KMS-11 (cell line): ENCODE measurements at regions not wholly inside any gene's neighbourhood (a gene's known extent, or its start where the extent isn't known, plus 50 kb on each side); places are given as distances from the start of the nearest gene placed in this dataset.

Source experiments
- H2AFZ ChIP-seq: fragments of 200-600 bp; sonication (generic); 2 replicates; pipeline ENCODE4 v1.6.1; 2016; ENCODE audit warnings: antibody characterized with exemption, mixed run types, low read depth
- H3K27ac ChIP-seq: fragments of 200-600 bp; sonication (generic); 2 replicates; pipeline ENCODE4 v1.6.1; 2016; ENCODE audit warnings: mild to moderate bottlenecking, mixed run types
- H3K27me3 ChIP-seq: fragments of 200-600 bp; sonication (generic); 2 replicates; pipeline ENCODE4 v1.6.1; 2017; ENCODE audit warnings: mild to moderate bottlenecking, low read depth, mixed run types, moderate library complexity; ENCODE audit not compliant: insufficient read depth
- H3K36me3 ChIP-seq: fragments of 200-600 bp; sonication (generic); 2 replicates; pipeline ENCODE4 v1.6.1; 2017; ENCODE audit warnings: mild to moderate bottlenecking, mixed run types; ENCODE audit not compliant: insufficient read depth
- H3K4me1 ChIP-seq: fragments of 200-600 bp; sonication (generic); 2 replicates; pipeline ENCODE4 v1.6.1; 2016; ENCODE audit warnings: mild to moderate bottlenecking, low read depth, mixed run types; ENCODE audit not compliant: poor library complexity, severe bottlenecking
- H3K4me2 ChIP-seq: fragments of 200-600 bp; sonication (generic); 2 replicates; pipeline ENCODE4 v1.7.0; 2016; ENCODE audit warnings: mild to moderate bottlenecking, mixed run types
- H3K4me3 ChIP-seq: fragments of 200-600 bp; sonication (generic); IDR thresholded peaks from 2 replicates; pipeline ENCODE4 v1.6.1; 2017; ENCODE audit warnings: low read depth, low read length, mixed read lengths; ENCODE audit not compliant: insufficient read depth
- H3K79me2 ChIP-seq: fragments of 200-600 bp; sonication (generic); 2 replicates; pipeline ENCODE4 v1.6.1; 2016; ENCODE audit warnings: low read depth, mixed run types; ENCODE audit not compliant: insufficient read depth
- H3K9ac ChIP-seq: fragments of 200-600 bp; sonication (generic); 2 replicates; pipeline ENCODE4 v1.6.1; 2016; ENCODE audit warnings: mild to moderate bottlenecking, mixed run types
- H4K20me1 ChIP-seq: fragments of 200-600 bp; sonication (generic); 2 replicates; pipeline ENCODE4 v1.6.1; 2016; ENCODE audit warnings: mild to moderate bottlenecking, mixed run types; ENCODE audit not compliant: insufficient read depth
- CTCF ChIP-seq: fragments of 200-600 bp; sonication (generic); conservative IDR thresholded peaks from 2 replicates; pipeline ENCODE4 v1.6.1; 2017; ENCODE audit warnings: low read depth, mild to moderate bottlenecking, antibody characterized with exemption, low read length, moderate library complexity, mixed read lengths

DNA sequence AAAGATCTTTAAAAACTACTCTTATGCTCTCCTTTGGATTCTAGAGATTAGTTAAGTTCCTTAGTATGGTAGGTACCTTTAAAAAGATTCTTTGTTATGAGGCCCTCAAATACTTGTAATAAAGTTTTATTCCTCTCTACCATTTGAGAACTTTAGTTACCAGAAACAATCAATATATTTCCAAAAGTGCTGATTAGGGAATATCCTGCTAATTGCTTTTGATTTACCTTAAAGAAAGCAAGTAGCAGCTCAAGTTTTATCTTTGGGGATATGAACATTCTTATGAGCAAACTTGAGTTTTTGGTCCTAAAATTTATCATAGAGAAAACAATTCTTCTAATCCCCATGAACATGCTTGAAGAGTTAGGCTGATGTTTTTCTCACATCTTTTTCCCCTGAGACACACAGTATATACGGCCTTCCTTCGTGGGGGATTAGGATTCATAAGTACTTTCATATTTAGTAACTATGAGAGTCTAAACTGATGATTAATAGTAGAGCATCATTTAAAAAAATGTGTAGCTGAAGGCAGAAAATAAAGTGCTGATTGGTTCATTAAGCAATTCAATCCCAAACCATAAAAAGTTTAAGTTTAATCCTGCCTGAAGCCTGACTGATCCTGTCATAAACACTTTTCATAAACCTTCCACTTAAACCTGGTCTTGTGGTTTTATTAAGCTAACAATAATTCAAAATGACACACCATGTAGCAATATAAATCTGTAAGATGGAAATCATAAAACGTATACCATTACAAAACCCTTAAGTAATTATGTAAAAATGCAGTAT, 380.5 kb upstream of the FBXO33 start:
- Histone ChIP-seq H3K27ac (no peak overlapping the region), H3K27me3 (no peaks in the 10 kb centered on the region), H3K79me2 (no peaks in the 10 kb centered on the region), H3K4me2 (no peak overlapping the region), H3K36me3 (no peaks in the 10 kb centered on the region), H3K4me1 (no peaks in the 10 kb centered on the region), H3K4me3 (no peak overlapping the region), H2AFZ (no peak overlapping the region), H3K9ac (no peak overlapping the region), H4K20me1 (no peaks in the 10 kb centered on the region)
- TF ChIP-seq CTCF: no peak

- Histone ChIP-seq H3K4me3 (no peak overlapping the region), H3K9ac (no peak overlapping the region), H3K36me3 (no peaks in the 10 kb centered on the region), H3K27ac (no peak overlapping the region), H4K20me1 (no peaks in the 10 kb centered on the region), H3K79me2 (no peaks in the 10 kb centered on the region), H3K27me3 (no peaks in the 10 kb centered on the region), H3K4me2 (no peak overlapping the region), H3K4me1 (no peaks in the 10 kb centered on the region), H2AFZ (no peak overlapping the region)
- TF ChIP-seq CTCF: no peak
These were observed 375.0 kb upstream of the FBXO33 start for GRCh38 chr14:39807271-39807670.

DNA sequence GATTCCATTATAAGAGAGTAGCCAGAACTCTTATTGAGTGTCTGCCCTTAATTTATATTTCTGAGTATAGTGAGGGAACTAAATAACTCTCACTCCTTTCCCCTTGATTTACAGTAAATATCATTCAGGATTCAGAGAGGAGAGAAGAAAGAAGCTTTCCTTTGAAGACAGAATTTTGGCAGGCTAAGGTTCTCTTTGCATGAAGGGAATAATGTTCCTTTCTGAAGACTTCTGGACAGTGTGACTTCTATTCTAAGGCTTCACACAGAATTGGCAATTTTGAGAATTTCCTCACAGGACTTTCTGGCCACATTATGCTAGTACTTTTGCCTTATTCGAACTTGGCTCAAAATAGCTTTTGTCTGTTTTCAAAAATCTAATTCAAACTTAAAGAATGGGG, 352.2 kb upstream of the FBXO33 start:
- Histone ChIP-seq H3K4me3 (no peak overlapping the region), H4K20me1 (no peaks in the 10 kb centered on the region), H3K27ac (no peak overlapping the region), H3K36me3 (no peaks in the 10 kb centered on the region), H2AFZ (no peak overlapping the region), H3K27me3 (no peaks in the 10 kb centered on the region), H3K79me2 (no peaks in the 10 kb centered on the region), H3K9ac (no peak overlapping the region), H3K4me2 (no peak overlapping the region), H3K4me1 (no peaks in the 10 kb centered on the region)
- no peak for TF ChIP-seq CTCF

DNA sequence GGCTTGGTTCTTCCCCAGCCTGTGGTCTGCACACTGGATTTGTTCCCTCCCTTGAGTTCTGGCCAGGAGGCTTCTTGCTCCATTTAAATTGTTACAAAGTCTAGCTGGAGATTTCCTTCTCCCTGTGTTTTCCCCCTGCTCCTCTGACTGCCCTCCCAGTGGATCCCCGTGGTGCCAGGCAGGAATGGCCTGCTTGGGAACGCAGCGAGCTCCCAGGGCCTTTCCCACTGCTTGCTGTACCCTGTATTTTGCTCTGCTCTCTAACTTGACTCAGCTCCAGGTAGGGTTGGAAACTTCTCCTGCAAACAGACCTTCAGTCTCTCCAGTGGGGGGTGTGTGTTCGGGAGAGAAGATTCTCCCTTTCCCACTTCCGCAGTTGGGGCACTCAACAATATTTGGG, 349.2 kb upstream of the FBXO33 start:
- Histone ChIP-seq H3K9ac (no peak overlapping the region), H3K27ac (no peak overlapping the region), H4K20me1 (no peaks in the 10 kb centered on the region), H3K27me3 (no peaks in the 10 kb centered on the region), H3K36me3 (no peaks in the 10 kb centered on the region), H3K4me1 (no peaks in the 10 kb centered on the region), H3K79me2 (no peaks in the 10 kb centered on the region), H3K4me3 (no peak overlapping the region), H2AFZ (no peak overlapping the region), H3K4me2 (no peak overlapping the region)
- TF ChIP-seq CTCF: no peak
